AG09309 (cell line): ENCODE measurements at regions not wholly inside any gene's neighbourhood (a gene's known extent, or its start where the extent isn't known, plus 50 kb on each side); places are given as distances from the start of the nearest gene placed in this dataset.
"Not testable (repeated sequence)": the region's sequence is repeated elsewhere in the genome, so short reads cannot be mapped to it uniquely, and the experiment has no call there.

Experiments used
- DNase-seq: peaks from one replicate; pipeline ENCODE4 v3.0.0-alpha.2; 2010; ENCODE audit warnings: low read depth
- H3K4me3 ChIP-seq: 2 replicates; pipeline ENCODE4 v1.5.1; 2011; ENCODE audit warnings: mild to moderate bottlenecking, low read depth, low read length, moderate library complexity; ENCODE audit not compliant: control insufficient read depth
- CTCF ChIP-seq: IDR thresholded peaks from 2 replicates; pipeline ENCODE4 v1.5.1; 2011; ENCODE audit warnings: mild to moderate bottlenecking, low read depth, low read length, inconsistent platforms; ENCODE audit not compliant: insufficient read depth, control insufficient read depth; ENCODE audit errors: missing control alignments

- no peak overlapping the region for H3K4me3 ChIP-seq
- DNase-seq: no peak
- no peak for TF ChIP-seq CTCF
Observed at GRCh38 chr4:127311924-127312323, 320.8 kb upstream of the INTU start.

GRCh38 chr4:127313767-127314166 lies 319.0 kb upstream of the INTU start:
- TF ChIP-seq CTCF: no peak
- no peak for DNase-seq

GRCh38 chr4:127327491-127327890 lies 305.3 kb upstream of the INTU start:
- no peak for DNase-seq
- H3K4me3 ChIP-seq: no peak overlapping the region
- TF ChIP-seq CTCF: no peak

More at GRCh38 chr4:127313767-127314166, 319.0 kb upstream of the INTU start:
- no peak overlapping the region for H3K4me3 ChIP-seq

- no peak for TF ChIP-seq CTCF
- no peak overlapping the region for H3K4me3 ChIP-seq
- DNase-seq: no peak
Observed at GRCh38 chr4:127335073-127335620, 297.6 kb upstream of the INTU start.

- no peak for TF ChIP-seq CTCF
- no peak for DNase-seq
- H3K4me3 ChIP-seq: no peak overlapping the region
Observed at GRCh38 chr4:127335732-127336131, 297.0 kb upstream of the INTU start.

- not testable (repeated sequence) for DNase-seq
Observed at GRCh38 chr4:127343123-127343522, 289.6 kb upstream of the INTU start.

GRCh38 chr4:127344071-127344470 lies 288.7 kb upstream of the INTU start:
- no peak for DNase-seq
- TF ChIP-seq CTCF: no peak
- H3K4me3 ChIP-seq: no peak overlapping the region

More at GRCh38 chr4:127343123-127343522, 289.6 kb upstream of the INTU start:
- not testable (repeated sequence) for H3K4me3 ChIP-seq
